ENCODE measurements at regions not wholly inside any gene's neighbourhood (a gene's known extent, or its start where the extent isn't known, plus 50 kb on each side); places are given as distances from the start of the nearest gene placed in this dataset.
"Not testable (repeated sequence)": the region's sequence is repeated elsewhere in the genome, so short reads cannot be mapped to it uniquely, and the experiment has no call there.

DNA sequence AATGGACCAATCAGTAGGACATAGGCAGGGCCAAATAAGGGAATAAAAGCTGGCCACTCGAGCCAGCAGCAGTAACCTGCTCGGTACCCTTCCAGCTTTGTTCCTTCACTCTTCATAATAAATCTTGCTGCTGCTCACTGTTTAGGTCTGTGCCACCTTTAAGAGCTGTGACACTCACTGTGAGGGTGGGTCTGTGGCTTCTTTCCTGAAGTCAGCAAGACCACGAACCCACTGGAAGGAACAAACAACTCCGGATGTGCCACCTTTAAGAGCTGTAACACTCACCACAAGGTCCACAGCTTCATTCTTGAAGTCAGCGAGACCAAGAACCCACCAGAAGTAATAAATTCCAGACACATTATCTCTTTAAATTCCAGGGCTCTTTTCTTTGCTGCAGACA lies 1922.3 kb upstream of the PCDH20 start:
- no peak for DNase-seq

DNA sequence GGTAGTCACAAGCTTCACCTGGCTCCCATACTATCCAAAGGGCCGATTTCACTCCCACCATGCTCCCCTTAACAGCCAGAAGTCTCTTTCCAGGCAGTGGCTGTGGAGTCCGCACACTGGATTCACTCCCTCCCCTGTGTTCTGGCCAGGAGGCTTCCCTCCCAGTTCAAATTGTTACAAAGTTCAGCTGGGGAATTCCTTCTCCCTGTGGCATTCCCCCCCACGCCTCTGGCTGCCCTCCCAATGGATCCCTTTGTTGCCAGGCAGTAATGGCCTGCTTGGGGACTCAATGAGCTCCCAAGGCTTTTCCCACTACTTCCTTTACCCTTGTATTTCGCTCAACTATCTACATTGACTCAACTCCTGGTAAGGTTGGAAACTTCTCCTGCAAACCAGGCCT lies 1921.4 kb upstream of the PCDH20 start:
- DNase-seq, result no peak

DNA sequence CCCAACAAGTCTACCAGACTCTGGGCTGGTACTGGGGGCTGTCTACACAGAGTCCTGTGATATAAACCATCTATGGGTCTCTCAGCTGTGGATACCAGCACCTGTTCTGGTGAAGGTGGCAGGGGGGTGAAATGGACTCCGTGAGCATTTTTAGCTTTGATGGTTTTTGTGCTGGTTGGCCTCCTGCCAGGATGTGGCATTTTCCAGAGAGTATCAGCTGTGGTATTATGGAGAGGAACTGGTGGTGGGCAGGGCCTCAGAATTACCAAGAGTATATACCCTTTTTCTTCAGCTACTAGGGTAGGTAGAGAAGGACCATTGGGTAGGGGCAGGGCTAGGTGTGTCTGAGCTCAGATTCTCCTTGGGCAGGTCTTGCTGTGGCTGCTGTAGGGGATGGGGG lies 1920.9 kb upstream of the PCDH20 start:
- no peak for DNase-seq

- no peak for DNase-seq
Observed at GRCh38 chr13:63327584-63327983, 1911.9 kb upstream of the PCDH20 start.

- DNase-seq, result no peak
Observed at GRCh38 chr13:63323441-63323840, 1907.8 kb upstream of the PCDH20 start.

DNA sequence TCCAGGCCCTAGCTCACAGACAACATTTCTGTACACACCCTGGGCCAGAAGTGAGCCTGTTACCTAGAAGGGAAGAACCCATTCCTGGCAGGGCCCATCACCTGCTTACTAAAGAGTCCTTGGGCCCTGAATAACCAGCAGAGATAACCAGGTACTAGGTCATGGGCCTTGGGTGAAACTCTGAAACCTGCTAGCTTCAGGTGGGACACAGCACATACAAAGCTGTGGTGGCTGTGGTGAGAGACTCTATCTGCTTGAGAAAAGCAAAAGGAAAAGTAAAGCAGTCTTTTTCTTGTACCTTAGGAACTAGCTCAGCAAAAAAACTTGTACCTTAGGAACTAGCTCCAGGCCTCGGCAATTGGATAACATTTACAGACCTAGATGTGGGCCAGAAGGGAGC lies 1895.9 kb upstream of the PCDH20 start:
- no peak for DNase-seq

- DNase-seq, result no peak
Observed at GRCh38 chr13:63308549-63309165, 1893.0 kb upstream of the PCDH20 start.

DNA sequence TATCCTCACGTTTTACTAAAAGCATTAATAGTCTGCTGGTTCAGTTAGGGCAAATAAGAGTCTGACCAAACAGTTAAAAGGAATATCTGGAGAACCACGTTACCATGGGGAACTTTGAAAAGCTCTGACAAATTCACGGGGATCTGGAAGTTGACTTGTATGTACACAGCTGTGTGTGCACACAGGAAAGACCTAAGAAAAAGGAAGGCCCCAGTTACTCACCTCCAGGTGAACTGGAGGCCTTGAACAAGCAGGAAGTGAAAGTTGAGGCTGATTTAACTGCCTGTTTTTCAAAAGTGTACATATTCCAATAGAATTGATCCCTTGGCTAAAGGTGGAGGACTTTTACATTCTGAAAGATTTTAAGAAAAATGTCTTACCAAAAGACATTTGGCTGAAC lies 1891.6 kb upstream of the PCDH20 start:
- no peak for DNase-seq

DNA sequence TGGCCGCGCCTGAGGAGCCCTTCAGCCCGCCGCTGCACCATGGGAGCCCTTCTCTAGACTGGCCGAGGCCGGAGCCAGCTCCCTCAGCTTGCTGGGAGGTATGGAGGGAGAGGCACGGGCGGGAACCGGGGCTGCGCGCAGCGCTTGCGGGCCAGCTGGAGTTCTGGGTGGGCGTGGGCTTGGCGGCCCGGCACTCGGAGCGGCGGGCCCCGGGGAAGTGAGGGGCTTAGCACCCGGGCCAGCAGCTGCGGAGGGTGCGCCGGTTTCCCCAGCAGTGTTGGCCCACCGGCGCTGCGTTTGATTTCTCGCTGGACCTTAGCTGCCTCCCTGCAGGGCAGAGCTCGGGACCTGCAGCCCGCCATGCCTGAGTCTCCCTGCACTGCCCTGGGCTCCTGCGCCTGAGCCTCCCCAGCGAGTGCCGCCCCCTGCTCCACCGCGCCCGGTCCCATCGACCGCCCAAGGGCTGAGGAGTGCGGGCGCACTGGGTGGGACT lies 1890.0 kb upstream of the PCDH20 start:
- no peak for DNase-seq

GRCh38 chr13:63304497-63304896 lies 1888.8 kb upstream of the PCDH20 start:
- DNase-seq, result no peak

DNA sequence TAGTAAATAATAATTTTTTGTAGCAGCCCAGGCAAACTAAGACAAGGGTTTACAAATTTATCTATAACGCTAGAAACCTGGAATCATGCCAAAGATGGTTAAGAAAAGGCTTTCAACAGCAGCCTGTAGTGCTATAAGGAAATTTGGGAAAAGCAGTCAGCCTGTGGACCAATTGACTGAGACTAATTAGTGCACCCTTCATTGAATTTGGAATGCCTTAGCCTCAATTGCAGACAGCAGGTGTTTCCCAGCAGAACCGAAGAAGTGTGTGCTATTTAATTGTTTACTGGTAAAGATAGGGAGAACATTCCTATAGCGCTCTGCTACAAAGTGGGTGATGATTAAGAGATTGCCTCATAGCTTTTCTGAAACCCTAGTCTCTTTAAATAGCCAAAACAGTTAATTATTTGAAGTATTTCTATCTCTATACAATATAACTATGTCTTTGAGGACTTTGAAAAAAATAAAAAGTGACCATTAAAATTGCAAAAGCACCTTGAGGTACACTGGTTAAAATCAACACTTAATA lies 1884.3 kb upstream of the PCDH20 start:
- no peak for DNase-seq

DNA sequence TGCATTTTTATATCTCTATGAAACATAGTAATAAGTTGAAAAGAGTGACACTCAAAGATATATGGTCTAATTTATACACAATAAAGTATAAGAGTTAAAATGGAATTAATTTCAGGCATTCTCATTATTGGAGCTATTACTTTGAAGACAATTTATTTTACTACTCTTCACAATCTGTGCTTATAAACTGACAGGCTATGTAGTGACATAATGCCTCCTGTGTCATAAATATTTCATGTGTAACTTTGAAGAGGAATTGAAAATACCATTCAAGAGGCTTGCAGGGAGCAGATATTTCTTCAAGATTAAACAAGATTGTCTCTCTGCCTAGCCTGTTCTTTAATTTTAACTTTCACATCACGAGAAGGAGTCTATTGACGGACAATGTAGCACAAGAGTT lies 1881.5 kb upstream of the PCDH20 start:
- DNase-seq, result no peak

GRCh38 chr13:63291701-63292100 lies 1876.1 kb upstream of the PCDH20 start:
- DNase-seq, result no peak

DNA sequence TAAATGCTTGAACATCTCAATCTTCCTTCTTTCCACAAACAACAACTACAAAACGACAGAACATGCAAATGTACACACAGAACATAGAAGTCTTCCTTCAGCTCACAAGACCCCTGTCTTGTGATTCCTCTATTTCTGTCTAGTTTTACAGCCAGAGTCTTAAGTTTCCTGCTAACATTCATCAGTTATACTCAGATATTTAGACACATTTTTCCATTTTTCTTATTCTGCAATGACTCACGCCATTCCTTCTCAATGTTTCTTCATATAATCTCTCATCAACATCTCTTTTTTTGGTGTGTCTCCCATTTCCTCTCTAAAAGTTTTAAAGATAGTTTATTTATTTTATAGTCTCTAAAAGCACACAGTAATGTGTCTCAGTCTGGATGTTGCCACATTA lies 1872.9 kb upstream of the PCDH20 start:
- DNase-seq, result no peak

DNA sequence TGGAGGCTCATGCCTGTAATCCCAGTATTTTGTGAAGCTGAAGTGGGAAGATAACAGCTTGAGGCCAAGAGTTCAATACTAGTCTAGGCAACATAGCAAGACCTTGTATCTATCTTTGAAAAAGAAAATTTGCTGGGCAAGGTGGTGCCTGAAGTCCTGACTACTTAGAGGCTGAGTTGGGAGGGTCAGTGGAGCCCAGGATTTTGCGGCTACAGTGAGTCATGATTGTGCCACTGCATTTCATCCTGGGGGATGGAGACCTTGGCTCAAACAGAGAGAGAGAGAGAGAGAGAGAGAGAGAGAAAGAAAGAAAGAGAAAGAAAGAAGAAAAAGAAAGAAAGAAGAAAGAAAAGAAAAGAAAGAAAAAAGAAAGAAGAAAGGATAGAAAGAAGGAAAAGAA lies 1872.3 kb upstream of the PCDH20 start:
- DNase-seq, result no peak

- no peak for DNase-seq
Observed at GRCh38 chr13:63285426-63285825, 1869.8 kb upstream of the PCDH20 start.

- DNase-seq, result no peak
Observed at GRCh38 chr13:63279136-63279535, 1863.5 kb upstream of the PCDH20 start.

DNA sequence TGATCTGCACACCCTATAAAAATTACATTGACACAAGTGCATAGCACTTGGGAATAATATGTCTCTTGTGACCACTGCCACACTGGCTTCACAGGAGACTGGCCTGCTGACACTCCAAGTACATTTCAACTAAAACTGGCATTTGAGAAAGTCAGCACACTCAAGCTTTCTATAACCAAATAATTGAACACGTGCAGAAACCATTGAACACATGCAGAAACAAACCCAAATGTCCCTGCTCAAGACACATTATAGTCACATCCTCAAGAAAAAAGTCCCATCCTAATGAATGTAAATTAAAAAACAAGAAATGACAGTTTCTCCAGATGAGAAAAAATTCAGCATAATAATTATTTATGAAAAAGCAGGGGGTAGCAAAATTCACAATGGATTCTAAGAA lies 1859.1 kb upstream of the PCDH20 start:
- DNase-seq, result no peak

DNA sequence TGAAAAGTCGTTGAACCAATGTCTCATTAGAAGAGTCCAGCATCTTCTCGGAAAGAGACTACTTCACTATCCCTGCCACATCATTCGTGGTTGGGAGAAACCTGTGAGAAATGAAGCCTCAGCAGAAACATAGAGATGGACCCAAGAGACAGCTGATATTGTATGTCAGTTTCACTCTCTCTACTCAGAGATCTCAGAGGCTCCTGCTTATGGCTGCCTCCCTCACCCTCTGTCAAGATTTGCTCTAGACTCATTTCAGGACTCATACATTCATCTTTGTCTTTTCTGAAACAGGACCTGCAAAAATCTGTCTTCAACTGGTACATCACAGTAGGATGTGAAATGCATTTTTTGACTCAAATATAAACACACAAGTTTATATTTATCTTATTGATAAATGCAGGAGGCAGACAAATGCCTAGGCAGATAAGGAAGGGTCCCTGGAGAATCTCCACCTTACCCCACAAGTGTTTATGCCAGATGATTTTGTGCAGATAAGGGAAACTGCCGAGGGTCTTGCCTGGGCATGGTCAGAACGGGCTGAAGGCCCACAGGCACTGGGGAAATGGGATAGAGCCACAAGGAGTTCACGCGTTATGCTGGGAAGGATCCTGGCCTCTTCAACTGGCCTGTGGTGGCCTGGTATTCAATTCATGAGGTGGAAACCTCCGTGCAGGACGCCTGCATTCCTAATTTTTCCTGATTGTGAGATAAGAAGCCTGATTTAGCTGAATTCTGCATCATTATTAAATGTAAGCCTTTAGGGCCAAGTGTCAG lies 1834.0 kb upstream of the PCDH20 start:
- DNase-seq, result no peak

DNA sequence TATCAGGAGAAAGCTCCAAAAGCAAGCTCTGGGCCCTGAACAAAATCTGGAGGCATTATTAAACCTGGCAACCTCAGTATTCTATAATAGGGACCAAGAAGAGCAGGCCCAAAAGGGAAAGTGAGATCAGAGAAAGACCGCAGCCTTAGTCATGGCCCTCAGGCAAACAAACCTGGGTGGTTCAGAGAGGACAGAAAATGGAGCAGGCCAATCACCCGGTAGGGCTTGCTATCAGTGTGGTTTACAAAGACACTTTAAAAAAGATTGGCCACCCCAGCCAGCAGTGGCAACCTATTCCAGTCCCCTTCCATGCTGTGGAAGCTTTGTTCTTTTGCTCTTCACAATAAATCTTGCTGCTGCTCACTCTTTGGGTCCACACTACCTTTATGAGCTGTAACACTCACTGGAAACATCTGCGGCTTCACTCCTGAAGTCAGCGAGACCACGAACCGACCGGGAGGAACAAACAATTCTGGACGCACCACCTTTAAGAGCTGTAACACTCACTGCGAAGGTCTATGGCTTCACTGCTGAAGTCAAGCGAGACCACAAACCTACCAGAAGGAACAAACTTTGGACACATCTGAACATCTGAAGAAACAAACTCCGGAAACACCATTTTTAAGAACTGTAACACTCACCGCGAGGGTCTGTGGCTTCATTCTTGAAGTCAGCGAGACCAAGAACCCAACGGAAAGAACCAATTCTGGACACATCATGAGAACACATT lies 1821.2 kb upstream of the PCDH20 start:
- DNase-seq, result not testable (repeated sequence)

- DNase-seq, result not testable (repeated sequence)
Observed at GRCh38 chr13:63218596-63218995, 1802.9 kb upstream of the PCDH20 start.

DNA sequence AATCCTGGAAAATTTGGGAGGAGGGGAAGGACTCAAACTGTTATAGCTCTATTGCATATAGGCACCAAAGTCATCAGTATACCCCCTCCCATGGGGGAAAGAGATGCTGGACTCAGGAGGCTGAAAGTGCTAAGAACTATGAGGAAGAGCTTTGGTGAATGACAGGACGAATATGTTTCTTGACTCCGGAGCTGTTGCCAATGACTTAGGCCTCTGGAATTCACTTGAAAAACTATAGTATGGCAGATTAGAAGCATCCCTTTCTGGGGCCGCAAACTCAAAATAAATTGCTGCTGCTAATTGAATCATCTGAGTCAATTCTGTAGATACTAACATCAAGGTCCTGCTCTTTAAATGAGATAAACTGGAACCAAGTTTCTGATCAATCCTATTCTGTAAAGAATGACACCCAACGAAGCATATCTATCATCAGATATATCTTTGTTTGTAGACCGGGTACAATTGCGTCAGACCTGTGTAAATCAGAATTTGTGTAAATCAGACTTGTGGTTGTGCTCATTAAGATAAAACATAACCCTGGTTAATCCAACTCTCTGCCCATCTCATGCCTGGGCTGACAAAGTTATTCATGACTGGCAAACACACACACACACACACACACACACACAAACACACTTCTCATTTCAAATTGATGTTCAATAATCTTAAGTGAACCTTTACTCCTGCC lies 1793.8 kb upstream of the PCDH20 start:
- DNase-seq, result no peak

- no peak for DNase-seq
Observed at GRCh38 chr13:63208826-63209225, 1793.2 kb upstream of the PCDH20 start.
